ENCODE measurements at regions not wholly inside any gene's neighbourhood (a gene's known extent, or its start where the extent isn't known, plus 50 kb on each side); places are given as distances from the start of the nearest gene placed in this dataset.
A peak's percentile ranks its signal among the peaks of the same experiment; 100 is the strongest.
"Not testable (repeated sequence)": the region's sequence is repeated elsewhere in the genome, so short reads cannot be mapped to it uniquely, and the experiment has no call there.

GRCh38 chr15:91415258-91415657 lies 315.2 kb downstream of the SV2B start:
- DNase-seq = not testable (repeated sequence)

GRCh38 chr15:91420689-91421088 lies 320.6 kb downstream of the SV2B start:
- no peak for DNase-seq

- DNase-seq = no peak
Observed at GRCh38 chr15:91422797-91423196, 322.7 kb downstream of the SV2B start.

GRCh38 chr15:91424001-91424400 lies 323.9 kb downstream of the SV2B start:
- DNase-seq = peak; percentile 14

- DNase-seq = no peak
Observed at GRCh38 chr15:91426412-91426811, 326.4 kb downstream of the SV2B start.

- DNase-seq = no peak
Observed at GRCh38 chr15:91429973-91430372, 329.9 kb downstream of the SV2B start.

GRCh38 chr15:91431041-91431715 lies 331.1 kb downstream of the SV2B start:
- no peak for DNase-seq

- no peak for DNase-seq
Observed at GRCh38 chr15:91435113-91435512, 335.1 kb downstream of the SV2B start.

GRCh38 chr15:91444656-91445055 lies 344.6 kb downstream of the SV2B start:
- no peak for DNase-seq

GRCh38 chr15:91445695-91446228 lies 345.7 kb downstream of the SV2B start:
- no peak for DNase-seq

GRCh38 chr15:91447991-91448644 lies 348.1 kb downstream of the SV2B start:
- DNase-seq = no peak

- DNase-seq = not testable (repeated sequence)
Observed at GRCh38 chr15:91453376-91453775, 353.3 kb downstream of the SV2B start.

- DNase-seq = no peak
Observed at GRCh38 chr15:91456251-91456718, 356.2 kb downstream of the SV2B start.

GRCh38 chr15:91456921-91457320 lies 356.9 kb downstream of the SV2B start:
- no peak for DNase-seq

GRCh38 chr15:91461377-91461776 lies 361.3 kb downstream of the SV2B start:
- DNase-seq = no peak

GRCh38 chr15:91465086-91465485 lies 365.0 kb downstream of the SV2B start:
- no peak for DNase-seq

GRCh38 chr15:91465696-91466095 lies 365.6 kb downstream of the SV2B start:
- no peak for DNase-seq

- peak; percentile 39 for DNase-seq
Observed at GRCh38 chr15:91468871-91469580, 369.0 kb downstream of the SV2B start.

- no peak for DNase-seq
Observed at GRCh38 chr15:91469632-91470567, 369.8 kb downstream of the SV2B start.

GRCh38 chr15:91471468-91471867 lies 371.4 kb downstream of the SV2B start:
- no peak for DNase-seq

GRCh38 chr15:91472316-91472756 lies 372.3 kb downstream of the SV2B start:
- DNase-seq = no peak

- DNase-seq = no peak
Observed at GRCh38 chr15:91473894-91474545, 374.0 kb downstream of the SV2B start.
